ENCODE measurements at regions not wholly inside any gene's neighbourhood (a gene's known extent, or its start where the extent isn't known, plus 50 kb on each side); places are given as distances from the start of the nearest gene placed in this dataset.

- Histone ChIP-seq H3K36me3 (ENCODE audit: control insufficient read depth, low read depth, low read length) (no peaks in the 10 kb centered on the region), H3K4me1 (ENCODE audit: control insufficient read depth, low read depth, low read length) (no peaks in the 10 kb centered on the region), H3K9ac (ENCODE audit: low read length) (no peak overlapping the region), H3K4me3 (ENCODE audit: low read length) (no peak overlapping the region), H3K27me3 (ENCODE audit: control insufficient read depth, insufficient read depth, low read length) (no peaks in the 10 kb centered on the region), H3K27ac (ENCODE audit: low read length) (no peak overlapping the region), H3K9me3 (ENCODE audit: control insufficient read depth, low read depth, low read length) (no peaks in the 10 kb centered on the region)
Observed at GRCh38 chr13:78286748-78287147, 316.6 kb downstream of the POU4F1 start.

- H3K27ac ChIP-seq (ENCODE audit: low read length), result no peak overlapping the region
- no peak overlapping the region for H3K4me3 ChIP-seq (ENCODE audit: low read length)
- H3K9ac ChIP-seq (ENCODE audit: low read length), result no peak overlapping the region
Observed at GRCh38 chr13:78265098-78265497, 338.3 kb downstream of the POU4F1 start.

GRCh38 chr13:78258304-78258703 lies 339.7 kb upstream of the EDNRB start:
- H3K4me1 ChIP-seq (ENCODE audit: control insufficient read depth, low read depth, low read length), result no peaks in the 10 kb centered on the region
- no peak overlapping the region for H3K9ac ChIP-seq (ENCODE audit: low read length)
- H3K9me3 ChIP-seq (ENCODE audit: control insufficient read depth, low read depth, low read length), result peaks cover 6% of the 10 kb centered on the region
- H3K27ac ChIP-seq (ENCODE audit: low read length), result no peak overlapping the region
- no peak overlapping the region for H3K4me3 ChIP-seq (ENCODE audit: low read length)
- H3K36me3 ChIP-seq (ENCODE audit: control insufficient read depth, low read depth, low read length), result no peaks in the 10 kb centered on the region
- no peaks in the 10 kb centered on the region for H3K27me3 ChIP-seq (ENCODE audit: control insufficient read depth, insufficient read depth, low read length)

More at GRCh38 chr13:78265098-78265497, 338.3 kb downstream of the POU4F1 start:
- Histone ChIP-seq H3K27me3 (ENCODE audit: control insufficient read depth, insufficient read depth, low read length) (no peaks in the 10 kb centered on the region), H3K4me1 (ENCODE audit: control insufficient read depth, low read depth, low read length) (no peaks in the 10 kb centered on the region), H3K9me3 (ENCODE audit: control insufficient read depth, low read depth, low read length) (peaks cover 6% of the 10 kb centered on the region), H3K36me3 (ENCODE audit: control insufficient read depth, low read depth, low read length) (no peaks in the 10 kb centered on the region)

GRCh38 chr13:78256484-78256883 lies 337.9 kb upstream of the EDNRB start:
- H3K4me3 ChIP-seq (ENCODE audit: low read length), result no peak overlapping the region
- no peak overlapping the region for H3K9ac ChIP-seq (ENCODE audit: low read length)
- no peaks in the 10 kb centered on the region for H3K4me1 ChIP-seq (ENCODE audit: control insufficient read depth, low read depth, low read length)
- no peaks in the 10 kb centered on the region for H3K27me3 ChIP-seq (ENCODE audit: control insufficient read depth, insufficient read depth, low read length)
- no peak overlapping the region for H3K27ac ChIP-seq (ENCODE audit: low read length)
- H3K9me3 ChIP-seq (ENCODE audit: control insufficient read depth, low read depth, low read length), result peaks cover 6% of the 10 kb centered on the region
- no peaks in the 10 kb centered on the region for H3K36me3 ChIP-seq (ENCODE audit: control insufficient read depth, low read depth, low read length)

- Histone ChIP-seq H3K4me1 (ENCODE audit: control insufficient read depth, low read depth, low read length) (no peaks in the 10 kb centered on the region), H3K27me3 (ENCODE audit: control insufficient read depth, insufficient read depth, low read length) (no peaks in the 10 kb centered on the region), H3K36me3 (ENCODE audit: control insufficient read depth, low read depth, low read length) (no peaks in the 10 kb centered on the region), H3K27ac (ENCODE audit: low read length) (no peak overlapping the region), H3K9ac (ENCODE audit: low read length) (no peak overlapping the region), H3K4me3 (ENCODE audit: low read length) (no peak overlapping the region), H3K9me3 (ENCODE audit: control insufficient read depth, low read depth, low read length) (no peaks in the 10 kb centered on the region)
Observed at GRCh38 chr13:78254113-78254512, 335.5 kb upstream of the EDNRB start.

- Histone ChIP-seq H3K4me3 (ENCODE audit: low read length) (no peak overlapping the region), H3K9me3 (ENCODE audit: control insufficient read depth, low read depth, low read length) (no peaks in the 10 kb centered on the region), H3K27ac (ENCODE audit: low read length) (no peak overlapping the region), H3K36me3 (ENCODE audit: control insufficient read depth, low read depth, low read length) (no peaks in the 10 kb centered on the region), H3K4me1 (ENCODE audit: control insufficient read depth, low read depth, low read length) (no peaks in the 10 kb centered on the region), H3K9ac (ENCODE audit: low read length) (no peak overlapping the region), H3K27me3 (ENCODE audit: control insufficient read depth, insufficient read depth, low read length) (no peaks in the 10 kb centered on the region)
Observed at GRCh38 chr13:78247362-78247761, 328.7 kb upstream of the EDNRB start.

- Histone ChIP-seq H3K9me3 (ENCODE audit: control insufficient read depth, low read depth, low read length) (no peaks in the 10 kb centered on the region), H3K27me3 (ENCODE audit: control insufficient read depth, insufficient read depth, low read length) (no peaks in the 10 kb centered on the region), H3K9ac (ENCODE audit: low read length) (no peak overlapping the region), H3K4me3 (ENCODE audit: low read length) (no peak overlapping the region), H3K4me1 (ENCODE audit: control insufficient read depth, low read depth, low read length) (peaks cover 12% of the 10 kb centered on the region), H3K27ac (ENCODE audit: low read length) (no peak overlapping the region), H3K36me3 (ENCODE audit: control insufficient read depth, low read depth, low read length) (no peaks in the 10 kb centered on the region)
Observed at GRCh38 chr13:78241278-78241919, 322.8 kb upstream of the EDNRB start.

- Histone ChIP-seq H3K27me3 (ENCODE audit: control insufficient read depth, insufficient read depth, low read length) (no peaks in the 10 kb centered on the region), H3K4me3 (ENCODE audit: low read length) (no peak overlapping the region), H3K9ac (ENCODE audit: low read length) (no peak overlapping the region), H3K36me3 (ENCODE audit: control insufficient read depth, low read depth, low read length) (no peaks in the 10 kb centered on the region), H3K27ac (ENCODE audit: low read length) (no peak overlapping the region), H3K9me3 (ENCODE audit: control insufficient read depth, low read depth, low read length) (no peaks in the 10 kb centered on the region), H3K4me1 (ENCODE audit: control insufficient read depth, low read depth, low read length) (peaks cover 12% of the 10 kb centered on the region)
Observed at GRCh38 chr13:78239714-78240113, 321.1 kb upstream of the EDNRB start.

- Histone ChIP-seq H3K9me3 (ENCODE audit: control insufficient read depth, low read depth, low read length) (no peaks in the 10 kb centered on the region), H3K9ac (ENCODE audit: low read length) (no peak overlapping the region), H3K4me3 (ENCODE audit: low read length) (no peak overlapping the region), H3K36me3 (ENCODE audit: control insufficient read depth, low read depth, low read length) (no peaks in the 10 kb centered on the region), H3K4me1 (ENCODE audit: control insufficient read depth, low read depth, low read length) (peaks cover 12% of the 10 kb centered on the region), H3K27me3 (ENCODE audit: control insufficient read depth, insufficient read depth, low read length) (no peaks in the 10 kb centered on the region), H3K27ac (ENCODE audit: low read length) (no peak overlapping the region)
Observed at GRCh38 chr13:78238911-78239310, 320.3 kb upstream of the EDNRB start.

- Histone ChIP-seq H3K9ac (ENCODE audit: low read length) (no peak overlapping the region), H3K27me3 (ENCODE audit: control insufficient read depth, insufficient read depth, low read length) (no peaks in the 10 kb centered on the region), H3K36me3 (ENCODE audit: control insufficient read depth, low read depth, low read length) (no peaks in the 10 kb centered on the region), H3K4me1 (ENCODE audit: control insufficient read depth, low read depth, low read length) (no peaks in the 10 kb centered on the region), H3K27ac (ENCODE audit: low read length) (no peak overlapping the region), H3K4me3 (ENCODE audit: low read length) (no peak overlapping the region), H3K9me3 (ENCODE audit: control insufficient read depth, low read depth, low read length) (no peaks in the 10 kb centered on the region)
Observed at GRCh38 chr13:78228940-78229339, 310.3 kb upstream of the EDNRB start.

GRCh38 chr13:78228211-78228610 lies 309.6 kb upstream of the EDNRB start:
- Histone ChIP-seq H3K27me3 (ENCODE audit: control insufficient read depth, insufficient read depth, low read length) (no peaks in the 10 kb centered on the region), H3K4me3 (ENCODE audit: low read length) (no peak overlapping the region), H3K27ac (ENCODE audit: low read length) (no peak overlapping the region), H3K36me3 (ENCODE audit: control insufficient read depth, low read depth, low read length) (no peaks in the 10 kb centered on the region), H3K9ac (ENCODE audit: low read length) (no peak overlapping the region), H3K4me1 (ENCODE audit: control insufficient read depth, low read depth, low read length) (no peaks in the 10 kb centered on the region), H3K9me3 (ENCODE audit: control insufficient read depth, low read depth, low read length) (no peaks in the 10 kb centered on the region)

- H3K36me3 ChIP-seq (ENCODE audit: control insufficient read depth, low read depth, low read length), result no peaks in the 10 kb centered on the region
- no peaks in the 10 kb centered on the region for H3K4me1 ChIP-seq (ENCODE audit: control insufficient read depth, low read depth, low read length)
- H3K4me3 ChIP-seq (ENCODE audit: low read length), result no peak overlapping the region
- no peak overlapping the region for H3K9ac ChIP-seq (ENCODE audit: low read length)
- no peak overlapping the region for H3K27ac ChIP-seq (ENCODE audit: low read length)
- H3K9me3 ChIP-seq (ENCODE audit: control insufficient read depth, low read depth, low read length), result no peaks in the 10 kb centered on the region
- H3K27me3 ChIP-seq (ENCODE audit: control insufficient read depth, insufficient read depth, low read length), result no peaks in the 10 kb centered on the region
Observed at GRCh38 chr13:78227709-78228108, 309.1 kb upstream of the EDNRB start.
